CD4-positive, alpha-beta T cell treated with Interleukin-2 at 100 ng/mL for 4 hours (primary cell): ENCODE measurements at regions not wholly inside any gene's neighbourhood (a gene's known extent, or its start where the extent isn't known, plus 50 kb on each side); places are given as distances from the start of the nearest gene placed in this dataset.

Experiments used
- DNase-seq: peaks from one replicate; pipeline ENCODE4 v3.0.0-alpha.2; 2020; ENCODE audit warnings: low spot score

DNA sequence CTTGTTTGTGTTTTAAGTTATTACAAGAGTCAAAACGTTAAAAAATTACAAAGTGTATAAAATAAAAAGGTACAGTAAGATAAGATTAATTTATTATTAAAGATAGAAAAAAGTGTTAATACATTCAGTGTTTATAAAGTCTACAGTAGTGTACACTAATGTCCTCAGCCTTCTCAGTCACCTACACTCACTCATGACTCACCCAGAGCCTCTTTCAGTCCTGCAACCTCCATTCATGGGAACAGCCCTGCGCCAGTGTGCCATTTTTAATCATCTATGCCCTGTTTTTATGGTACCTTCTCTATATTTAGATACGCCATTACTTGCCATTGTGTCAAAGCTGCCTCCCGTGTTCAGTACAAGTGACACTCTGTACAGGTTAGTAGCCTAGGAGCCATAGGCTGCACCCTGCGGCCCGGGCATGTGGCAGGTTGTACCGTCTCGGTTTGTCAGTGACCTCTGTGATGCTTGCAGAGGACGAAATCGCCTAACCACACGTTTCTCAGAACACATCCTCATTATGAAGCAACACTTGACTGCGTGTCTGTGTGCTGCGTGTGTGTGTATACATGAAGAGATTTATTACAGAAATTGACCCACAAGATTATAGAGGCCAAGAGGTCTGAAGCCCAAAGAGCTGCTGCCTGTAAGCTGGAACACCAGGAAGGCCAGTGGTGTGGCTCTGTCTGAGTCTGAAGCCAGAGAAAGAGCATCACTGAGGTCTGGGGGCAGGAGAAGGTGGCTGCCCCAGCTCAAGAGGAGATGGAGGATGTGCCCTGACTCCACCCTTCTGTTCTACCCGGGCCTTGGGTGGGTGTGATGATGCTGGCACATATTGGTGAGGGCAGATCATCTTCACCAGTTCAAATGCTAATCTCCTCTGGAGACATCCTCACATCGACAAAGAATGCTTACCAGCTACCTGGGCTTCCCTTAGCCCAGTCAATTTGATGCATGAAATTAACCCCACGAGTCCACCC lies 116.6 kb upstream of the C14orf180 start:
- no peak for DNase-seq

- DNase-seq: no peak
These were observed 114.7 kb upstream of the C14orf180 start for GRCh38 chr14:104464907-104465306.

- DNase-seq: no peak
These were observed 113.8 kb upstream of the C14orf180 start for GRCh38 chr14:104465482-104466390.

DNA sequence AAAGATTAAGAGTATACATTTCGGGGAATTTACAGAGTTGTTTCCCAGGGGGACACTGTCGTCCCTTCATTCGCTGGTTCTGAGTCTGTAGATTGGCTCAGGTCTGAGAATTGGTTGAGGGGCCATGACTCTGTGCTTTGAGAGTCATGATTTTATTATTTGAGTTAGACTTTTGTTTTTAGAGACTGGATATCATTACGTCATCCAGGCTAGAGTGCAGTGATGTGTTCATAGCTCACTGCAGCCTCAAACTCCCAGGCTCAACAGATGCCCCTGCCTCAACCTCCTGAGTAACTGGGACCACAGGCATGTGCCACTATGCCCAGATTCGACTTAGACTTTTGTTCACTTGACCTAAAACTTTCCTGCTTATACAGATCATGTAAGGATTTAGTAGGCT lies 112.3 kb upstream of the C14orf180 start:
- no peak for DNase-seq

- no peak for DNase-seq
These were observed 111.9 kb upstream of the C14orf180 start for GRCh38 chr14:104467641-104468040.

- DNase-seq: no peak
These were observed 110.0 kb upstream of the C14orf180 start for GRCh38 chr14:104469591-104469990.

DNA sequence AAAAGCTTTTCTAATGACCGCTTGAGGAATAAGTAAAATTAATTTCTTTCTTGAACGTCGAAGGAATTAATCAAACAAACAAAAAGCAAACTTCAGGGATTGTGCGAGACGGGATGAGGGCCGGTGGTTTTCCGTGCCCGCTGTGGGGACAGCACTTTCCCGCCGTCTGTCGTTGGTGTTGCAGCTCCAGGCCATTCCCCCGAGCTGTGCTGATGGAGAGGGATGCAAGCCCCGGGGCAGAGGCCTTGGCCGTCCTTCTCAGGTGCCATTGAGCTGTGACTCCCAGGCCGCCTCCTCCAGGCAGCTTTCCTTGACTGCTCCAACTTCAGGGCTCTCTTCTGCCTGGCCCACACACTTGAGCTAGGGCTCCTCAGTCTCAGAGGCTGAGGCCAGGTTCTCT lies 109.0 kb upstream of the C14orf180 start:
- DNase-seq: no peak

DNA sequence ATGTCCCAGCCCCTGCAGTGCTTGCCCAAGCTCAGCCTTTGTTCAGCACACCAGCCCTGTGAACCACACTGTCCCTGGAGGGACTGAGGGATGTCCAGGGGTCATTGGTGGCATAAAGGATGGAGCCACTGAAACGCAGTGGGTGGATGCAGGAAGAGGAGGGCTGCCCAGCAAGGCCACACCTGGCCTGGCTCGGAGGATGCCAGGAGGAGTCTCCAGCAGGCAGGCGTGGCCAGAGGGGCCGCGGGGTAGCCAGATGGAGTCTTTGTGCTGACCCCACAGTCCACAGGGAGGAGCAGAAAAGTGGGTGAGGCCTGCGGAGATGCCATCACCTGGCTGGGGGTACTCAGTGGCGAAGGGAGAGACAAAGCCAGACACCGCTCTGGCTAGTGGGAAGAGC lies 108.5 kb upstream of the C14orf180 start:
- DNase-seq: no peak

GRCh38 chr14:104472073-104472472 lies 107.5 kb upstream of the C14orf180 start:
- no peak for DNase-seq

- DNase-seq: no peak
These were observed 106.9 kb upstream of the C14orf180 start for GRCh38 chr14:104472536-104473243.

DNA sequence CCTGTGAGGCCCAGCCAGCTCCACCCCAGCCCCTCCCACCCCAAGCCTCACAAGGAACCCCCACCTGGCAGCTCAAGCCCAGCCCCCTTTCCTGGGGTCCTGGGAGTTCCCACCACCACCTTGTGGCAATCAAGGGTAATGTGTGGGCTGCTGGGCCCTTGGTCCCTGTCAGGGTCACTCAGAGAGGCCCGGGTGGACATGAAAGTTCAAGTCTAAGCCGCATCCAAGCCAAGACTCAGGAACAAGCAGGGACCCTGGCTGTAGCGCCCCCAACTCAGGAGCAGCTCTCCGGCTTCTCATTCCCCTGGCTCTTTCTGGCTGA lies 106.4 kb upstream of the C14orf180 start:
- no peak for DNase-seq

GRCh38 chr14:104473649-104474494 lies 105.7 kb upstream of the C14orf180 start:
- DNase-seq: no peak

DNA sequence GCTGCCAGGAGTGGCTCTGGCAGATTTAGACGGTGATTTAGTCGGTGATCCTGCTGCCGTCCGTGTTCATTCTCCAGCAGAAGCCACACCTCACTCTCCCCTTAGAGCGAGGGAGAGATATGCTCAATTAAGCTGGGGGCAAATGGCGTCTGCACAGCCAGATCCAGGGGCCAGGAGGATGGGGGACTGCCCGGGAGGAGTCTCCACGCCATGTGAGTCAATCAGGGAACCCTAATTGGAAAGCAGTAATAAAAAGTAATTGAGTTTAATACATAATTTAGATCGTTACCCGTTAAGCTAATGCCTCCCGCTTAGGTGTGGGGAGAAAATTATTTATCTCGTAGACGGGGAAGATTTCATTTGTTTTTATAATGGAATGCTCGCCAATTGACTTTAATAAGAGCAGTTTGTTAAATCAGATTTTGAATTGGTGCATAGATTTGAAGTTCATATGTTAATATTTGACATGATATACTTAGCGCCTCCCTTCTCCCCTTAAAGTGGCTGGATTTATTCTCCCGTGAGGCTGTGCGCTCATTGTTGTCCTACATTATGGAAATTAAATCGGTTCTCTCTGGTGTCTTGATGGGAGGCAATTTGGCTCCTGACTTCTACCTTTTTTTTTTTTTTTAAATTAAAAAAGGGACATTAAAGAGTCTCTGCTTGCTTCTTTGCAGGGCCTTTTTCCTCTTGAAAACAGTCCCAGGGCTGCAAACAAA lies 104.9 kb upstream of the C14orf180 start:
- no peak for DNase-seq

DNA sequence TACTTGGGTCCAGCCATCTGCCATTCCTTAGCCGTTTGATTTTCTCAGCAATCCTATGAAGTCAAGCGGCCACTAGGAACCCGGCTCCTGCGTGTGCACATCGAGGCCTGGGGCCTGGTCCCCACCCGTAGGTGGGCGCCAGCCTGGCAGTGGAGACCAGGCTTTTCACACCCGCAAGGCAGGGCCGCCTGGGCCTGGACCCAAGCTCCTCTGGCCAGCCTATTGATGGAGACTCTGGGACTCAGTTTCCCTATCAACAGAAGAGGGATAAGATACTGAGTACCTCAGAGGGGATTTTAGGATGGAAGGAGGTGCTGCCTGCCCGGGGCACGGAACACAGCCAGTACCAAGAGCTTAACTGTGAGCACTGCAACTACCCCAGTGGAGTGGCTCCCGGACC lies 104.3 kb upstream of the C14orf180 start:
- no peak for DNase-seq

- no peak for DNase-seq
These were observed 103.8 kb upstream of the C14orf180 start for GRCh38 chr14:104475802-104476201.

- no peak for DNase-seq
These were observed 103.1 kb upstream of the C14orf180 start for GRCh38 chr14:104476437-104476836.

- no peak for DNase-seq
These were observed 102.4 kb upstream of the C14orf180 start for GRCh38 chr14:104477117-104477623.

- DNase-seq: no peak
These were observed 101.7 kb upstream of the C14orf180 start for GRCh38 chr14:104477666-104478380.

DNA sequence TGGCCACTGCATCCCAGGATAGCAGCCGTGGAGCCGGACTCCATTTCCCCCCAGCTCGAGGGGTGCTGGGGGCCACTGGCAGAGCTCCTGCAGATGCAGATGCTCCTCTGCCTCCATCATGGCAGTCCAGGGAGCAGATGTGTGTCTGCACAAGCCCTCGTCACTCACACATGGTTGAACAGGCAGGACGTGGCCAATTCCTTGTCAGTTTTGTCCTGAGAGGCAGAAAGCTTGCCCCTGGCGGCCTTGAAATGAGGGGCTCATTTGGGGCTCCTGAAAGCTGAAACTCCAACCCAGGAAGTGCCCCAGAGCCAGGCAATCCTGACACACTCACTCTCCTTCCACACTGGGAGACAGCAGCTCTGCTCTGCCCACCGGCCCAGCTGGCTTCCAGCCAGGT lies 100.9 kb upstream of the C14orf180 start:
- no peak for DNase-seq

GRCh38 chr14:104479901-104480300 lies 99.7 kb upstream of the C14orf180 start:
- no peak for DNase-seq
